DND-41 (cell line): ENCODE measurements at regions not wholly inside any gene's neighbourhood (a gene's known extent, or its start where the extent isn't known, plus 50 kb on each side); places are given as distances from the start of the nearest gene placed in this dataset.

Experiments used
- ATAC-seq: fragments of 200-7000 bp; cut with Tn5 transposase; 3 replicates; pipeline ENCODE4 v1.9.1; 2021; ENCODE audit warnings: low read depth; ENCODE audit not compliant: insufficient read depth
- DNase-seq: peaks from one replicate; pipeline ENCODE4 v3.0.0-alpha.2; 2020
- H2AFZ ChIP-seq: 2 replicates; pipeline ENCODE4 v1.6.0; 2012; ENCODE audit warnings: low read depth, low read length
- H3K27ac ChIP-seq: 2 replicates; pipeline ENCODE4 v1.5.1; 2012; ENCODE audit warnings: low read length, inconsistent platforms
- H3K27me3 ChIP-seq: fragments of 200-600 bp; sonication (generic); 2 replicates; pipeline ENCODE4 v1.6.0; 2012; ENCODE audit warnings: low read length, mild to moderate bottlenecking, inconsistent platforms; ENCODE audit not compliant: insufficient read depth, poor library complexity
- H3K36me3 ChIP-seq: 2 replicates; pipeline ENCODE4 v1.5.1; 2012; ENCODE audit warnings: low read length, inconsistent platforms; ENCODE audit not compliant: insufficient read depth
- H3K4me1 ChIP-seq: 2 replicates; pipeline ENCODE4 v1.5.1; 2012; ENCODE audit warnings: mild to moderate bottlenecking, low read length; ENCODE audit not compliant: insufficient read depth
- H3K4me2 ChIP-seq: 2 replicates; pipeline ENCODE4 v1.6.0; 2012; ENCODE audit warnings: mild to moderate bottlenecking, moderate library complexity, low read length, inconsistent platforms; ENCODE audit not compliant: insufficient read depth
- H3K4me3 ChIP-seq, 2 experiments: fragments of 200-600 bp in 1 of 2; shearing (Covaris generic) in 1 of 2; 2 replicates each; pipeline ENCODE4 v1.5.1; 2012 to 2016; ENCODE audit warnings: inconsistent platforms in 2 of 2, low read length in 2 of 2, mild to moderate bottlenecking in 2 of 2, low read depth in 1 of 2, moderate library complexity in 1 of 2
- H3K79me2 ChIP-seq: 2 replicates; pipeline ENCODE4 v1.6.0; 2012; ENCODE audit warnings: low read length, inconsistent platforms; ENCODE audit not compliant: insufficient read depth
- H3K9ac ChIP-seq: 2 replicates; pipeline ENCODE4 v1.6.0; 2012; ENCODE audit warnings: low read depth, mild to moderate bottlenecking, inconsistent platforms, low read length, moderate library complexity
- H3K9me3 ChIP-seq: 2 replicates; pipeline ENCODE4 v1.5.1; 2012; ENCODE audit warnings: low read length, moderate library complexity, mild to moderate bottlenecking, inconsistent platforms; ENCODE audit not compliant: insufficient read depth, severe bottlenecking
- H4K20me1 ChIP-seq: 2 replicates; pipeline ENCODE4 v1.6.0; 2012; ENCODE audit warnings: low read length; ENCODE audit not compliant: insufficient read depth
- EZH2 ChIP-seq: IDR thresholded peaks from 3 replicates; pipeline ENCODE4 v1.6.1; 2012; ENCODE audit warnings: borderline replicate concordance, low read depth, mild to moderate bottlenecking, moderate library complexity, low read length, inconsistent platforms; ENCODE audit not compliant: severe bottlenecking
- TF ChIP-seq, protein P1 (sequence below): IDR thresholded peaks from 2 replicates; pipeline ENCODE4 v1.5.1; 2012; ENCODE audit warnings: borderline replicate concordance, low read length, moderate library complexity, mild to moderate bottlenecking; ENCODE audit not compliant: poor library complexity, severe bottlenecking; ENCODE audit errors: extremely low read depth

GRCh38 chr10:35882422-35883150 is 240.5 kb upstream of the FZD8 start:
- H4K20me1 ChIP-seq, result no peaks in the 10 kb centered on the region
- no peaks in the 10 kb centered on the region for H3K9me3 ChIP-seq
- no peaks in the 10 kb centered on the region for H3K4me1 ChIP-seq
- ATAC-seq (no peak), DNase-seq (no peak)
- no peak overlapping the region for H3K4me3 ChIP-seq
- no peaks in the 10 kb centered on the region for H3K27me3 ChIP-seq
- no peak overlapping the region for H3K4me2 ChIP-seq
- H2AFZ ChIP-seq, result no peak overlapping the region
- H3K79me2 ChIP-seq, result no peaks in the 10 kb centered on the region
- H3K36me3 ChIP-seq, result no peaks in the 10 kb centered on the region
- H3K9ac ChIP-seq, result no peak overlapping the region
- TF ChIP-seq, protein P1, sequence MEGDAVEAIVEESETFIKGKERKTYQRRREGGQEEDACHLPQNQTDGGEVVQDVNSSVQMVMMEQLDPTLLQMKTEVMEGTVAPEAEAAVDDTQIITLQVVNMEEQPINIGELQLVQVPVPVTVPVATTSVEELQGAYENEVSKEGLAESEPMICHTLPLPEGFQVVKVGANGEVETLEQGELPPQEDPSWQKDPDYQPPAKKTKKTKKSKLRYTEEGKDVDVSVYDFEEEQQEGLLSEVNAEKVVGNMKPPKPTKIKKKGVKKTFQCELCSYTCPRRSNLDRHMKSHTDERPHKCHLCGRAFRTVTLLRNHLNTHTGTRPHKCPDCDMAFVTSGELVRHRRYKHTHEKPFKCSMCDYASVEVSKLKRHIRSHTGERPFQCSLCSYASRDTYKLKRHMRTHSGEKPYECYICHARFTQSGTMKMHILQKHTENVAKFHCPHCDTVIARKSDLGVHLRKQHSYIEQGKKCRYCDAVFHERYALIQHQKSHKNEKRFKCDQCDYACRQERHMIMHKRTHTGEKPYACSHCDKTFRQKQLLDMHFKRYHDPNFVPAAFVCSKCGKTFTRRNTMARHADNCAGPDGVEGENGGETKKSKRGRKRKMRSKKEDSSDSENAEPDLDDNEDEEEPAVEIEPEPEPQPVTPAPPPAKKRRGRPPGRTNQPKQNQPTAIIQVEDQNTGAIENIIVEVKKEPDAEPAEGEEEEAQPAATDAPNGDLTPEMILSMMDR, result no peak
- no peak overlapping the region for H3K27ac ChIP-seq

DNA sequence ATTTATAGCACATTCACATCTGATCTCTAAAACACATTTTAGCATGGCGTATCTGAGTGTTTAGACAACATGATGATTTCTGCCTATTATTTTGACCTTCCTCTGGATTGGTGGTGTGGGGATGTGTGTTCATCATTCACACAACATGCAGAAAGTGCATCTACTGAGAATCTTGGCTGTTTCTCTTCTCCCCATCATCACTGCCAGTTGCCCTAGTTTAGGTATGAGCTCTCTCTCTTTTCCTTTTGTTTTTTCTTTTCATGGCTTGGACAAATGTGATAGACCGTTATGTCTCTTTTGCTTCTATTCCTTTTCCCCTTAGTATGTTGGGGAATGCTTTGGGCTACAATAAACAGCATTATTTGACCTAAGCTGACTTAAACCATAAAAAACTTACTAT is 239.2 kb upstream of the FZD8 start:
- H3K36me3 ChIP-seq, result no peaks in the 10 kb centered on the region
- H3K4me1 ChIP-seq, result no peaks in the 10 kb centered on the region
- TF ChIP-seq, protein P1, result no peak
- TF ChIP-seq EZH2, result no peak
- no peaks in the 10 kb centered on the region for H3K79me2 ChIP-seq
- H3K27me3 ChIP-seq, result no peaks in the 10 kb centered on the region
- DNase-seq, result no peak
- H3K9ac ChIP-seq, result no peak overlapping the region
- no peak overlapping the region for H2AFZ ChIP-seq
- ATAC-seq, result no peak
- H3K27ac ChIP-seq, result no peak overlapping the region
- no peaks in the 10 kb centered on the region for H4K20me1 ChIP-seq
- no peaks in the 10 kb centered on the region for H3K9me3 ChIP-seq
- no peak overlapping the region for H3K4me2 ChIP-seq
- no peak overlapping the region for H3K4me3 ChIP-seq

- Histone ChIP-seq H2AFZ (no peak overlapping the region), H4K20me1 (no peaks in the 10 kb centered on the region), H3K9ac (no peak overlapping the region), H3K36me3 (no peaks in the 10 kb centered on the region), H3K4me2 (no peak overlapping the region), H3K9me3 (peaks cover 5% of the 10 kb centered on the region), H3K79me2 (no peaks in the 10 kb centered on the region), H3K27me3 (no peaks in the 10 kb centered on the region), H3K27ac (no peak overlapping the region), H3K4me3 (no peak overlapping the region), H3K4me1 (peaks cover 8% of the 10 kb centered on the region)
- ATAC-seq, result no peak
- DNase-seq, result no peak
- TF ChIP-seq, protein P1, result no peak
- no peak for TF ChIP-seq EZH2
Observed at GRCh38 chr10:35876248-35876647, 234.2 kb upstream of the FZD8 start.

DNA sequence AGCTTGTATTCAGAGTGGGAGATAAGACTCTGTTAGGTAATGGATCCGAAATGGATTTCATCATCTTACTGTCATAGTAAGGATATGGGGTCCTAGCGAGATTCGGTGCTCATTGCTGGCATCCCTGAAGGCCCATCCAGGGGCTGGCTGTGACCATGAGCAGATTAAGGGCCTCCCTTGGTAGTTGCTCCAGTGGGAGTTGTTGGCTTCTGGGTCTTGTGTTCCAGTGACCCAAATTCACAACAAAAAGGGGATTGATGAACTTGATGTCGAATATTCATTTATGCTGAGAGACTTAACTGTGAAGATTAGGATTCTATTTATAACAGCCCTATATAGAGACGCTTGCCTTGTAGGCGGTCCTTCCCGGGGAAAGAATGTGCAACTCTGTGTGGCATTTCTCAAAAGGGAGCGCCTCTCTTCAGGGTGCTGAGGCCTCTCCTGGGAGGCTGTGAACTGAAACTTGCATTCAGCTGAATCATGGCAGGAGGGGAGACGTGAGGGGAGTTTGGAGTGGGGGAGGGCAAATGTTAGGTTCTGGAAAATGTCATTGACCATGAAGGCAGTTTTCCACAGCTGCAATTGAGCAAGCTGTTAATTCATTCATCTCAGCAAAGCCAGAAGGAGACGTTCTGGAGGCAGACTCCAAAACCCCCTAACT is 233.1 kb upstream of the FZD8 start:
- DNase-seq (no peak), ATAC-seq (no peak)
- no peak overlapping the region for H3K9ac ChIP-seq
- peaks cover 13% of the 10 kb centered on the region for H3K4me1 ChIP-seq
- no peak overlapping the region for H3K4me3 ChIP-seq
- H3K4me2 ChIP-seq, result no peak overlapping the region
- H3K27ac ChIP-seq, result no peak overlapping the region
- H2AFZ ChIP-seq, result no peak overlapping the region
- H3K9me3 ChIP-seq, result peaks cover 5% of the 10 kb centered on the region
- H4K20me1 ChIP-seq, result no peaks in the 10 kb centered on the region
- no peaks in the 10 kb centered on the region for H3K27me3 ChIP-seq
- TF ChIP-seq, protein P1, result no peak
- no peaks in the 10 kb centered on the region for H3K79me2 ChIP-seq
- no peaks in the 10 kb centered on the region for H3K36me3 ChIP-seq
